Neural cell (in vitro differentiated cells): ENCODE measurements at regions not wholly inside any gene's neighbourhood (a gene's known extent, or its start where the extent isn't known, plus 50 kb on each side); places are given as distances from the start of the nearest gene placed in this dataset.

Source experiments
- H2AFZ ChIP-seq: fragments of 200-600, 300-800 bp; sonication (generic), shearing (Covaris generic); 2 replicates; pipeline ENCODE4 v1.6.0; 2014; ENCODE audit warnings: low read depth, mild to moderate bottlenecking, antibody characterized with exemption, low read length, moderate library complexity
- H3F3A ChIP-seq: fragments of 200-600 bp; shearing (Covaris generic); 2 replicates; pipeline ENCODE4 v1.6.1; 2016; ENCODE audit warnings: mild to moderate bottlenecking, moderate library complexity, mixed read lengths, antibody characterized with exemption, low read length; ENCODE audit not compliant: insufficient read depth, poor library complexity, severe bottlenecking
- H3K27ac ChIP-seq: fragments of 200-600, 300-800 bp; sonication (generic), shearing (Covaris generic); 2 replicates; pipeline ENCODE4 v1.5.1; 2014; ENCODE audit warnings: mild to moderate bottlenecking, low read length, moderate library complexity
- H3K27me3 ChIP-seq: fragments of 300-800, 200-600 bp; sonication (generic), shearing (Covaris generic); 2 replicates; pipeline ENCODE4 v1.6.0; 2014; ENCODE audit warnings: mild to moderate bottlenecking, low read depth, low read length, moderate library complexity; ENCODE audit not compliant: insufficient read depth
- H3K36me3 ChIP-seq: fragments of 300-800, 200-600 bp; sonication (generic), shearing (Covaris generic); 2 replicates; pipeline ENCODE4 v1.5.1; 2014; ENCODE audit warnings: mild to moderate bottlenecking, antibody characterized with exemption, low read length, moderate library complexity; ENCODE audit not compliant: insufficient read depth
- H3K4me2 ChIP-seq: fragments of 300-800, 200-600 bp; sonication (generic), shearing (Covaris generic); 2 replicates; pipeline ENCODE4 v1.6.0; 2014; ENCODE audit warnings: mild to moderate bottlenecking, low read length
- H3K4me3 ChIP-seq: fragments of 300-800, 200-600 bp; sonication (generic), shearing (Covaris generic); 2 replicates; pipeline ENCODE4 v1.5.1; 2014; ENCODE audit warnings: mild to moderate bottlenecking, low read length, moderate library complexity
- H3K79me2 ChIP-seq: fragments of 200-600 bp; shearing (Covaris generic); replicated peaks from 2 replicates; pipeline ENCODE4 v1.6.0; 2014; ENCODE audit warnings: mild to moderate bottlenecking, low read length, moderate library complexity; ENCODE audit not compliant: insufficient read depth
- H3K9ac ChIP-seq: fragments of 300-800, 200-600 bp; sonication (generic), shearing (Covaris generic); 2 replicates; pipeline ENCODE4 v1.6.1; 2016; ENCODE audit warnings: mild to moderate bottlenecking, low read length, mixed read lengths
- H3K9me2 ChIP-seq: fragments of 200-600 bp; shearing (Covaris generic); 2 replicates; pipeline ENCODE4 v1.6.1; 2016; ENCODE audit warnings: mild to moderate bottlenecking, low read length, mixed read lengths; ENCODE audit not compliant: insufficient read depth
- H3K9me3 ChIP-seq: fragments of 200-600, 300-800 bp; sonication (generic), shearing (Covaris generic); 2 replicates; pipeline ENCODE4 v1.6.1; 2016; ENCODE audit warnings: mild to moderate bottlenecking, mixed run types, low read length, moderate library complexity, mixed read lengths
- H4K20me1 ChIP-seq: fragments of 200-600 bp; shearing (Covaris generic); 2 replicates; pipeline ENCODE4 v1.6.1; 2016; ENCODE audit warnings: mild to moderate bottlenecking, mixed run types; ENCODE audit not compliant: insufficient read depth
- CTCF ChIP-seq: fragments of 450-650 bp; IDR thresholded peaks from 2 replicates; pipeline ENCODE4 v1.5.1; 2014; ENCODE audit warnings: antibody characterized with exemption, mild to moderate bottlenecking, moderate library complexity; ENCODE audit not compliant: poor library complexity, severe bottlenecking
- EP300 ChIP-seq: fragments of 450-650 bp; conservative IDR thresholded peaks from 2 replicates; pipeline ENCODE4 v1.6.1; 2014; ENCODE audit warnings: antibody characterized with exemption, mild to moderate bottlenecking, moderate library complexity; ENCODE audit not compliant: poor library complexity, severe bottlenecking
- EZH2 ChIP-seq: fragments of 200-600, 300-800 bp; shearing (Covaris generic), sonication (generic); IDR thresholded peaks from 2 replicates; pipeline ENCODE4 v1.6.1; 2014; ENCODE audit warnings: antibody characterized with exemption, low read length, borderline replicate concordance, mild to moderate bottlenecking; ENCODE audit not compliant: insufficient read depth, poor library complexity, severe bottlenecking
- MXI1 ChIP-seq: fragments of 450-650 bp; conservative IDR thresholded peaks from 2 replicates; pipeline ENCODE4 v1.6.1; 2014; ENCODE audit warnings: antibody characterized with exemption, mild to moderate bottlenecking; ENCODE audit not compliant: poor library complexity, severe bottlenecking
- POLR2AphosphoS5 ChIP-seq: IDR thresholded peaks from 2 replicates; pipeline ENCODE4 v1.6.1; 2012
- RAD21 ChIP-seq: fragments of 450-650 bp; conservative IDR thresholded peaks from 2 replicates; pipeline ENCODE4 v1.6.1; 2014; ENCODE audit warnings: antibody characterized with exemption, mild to moderate bottlenecking, moderate library complexity
- REST ChIP-seq: IDR thresholded peaks from 2 replicates; pipeline ENCODE4 v1.6.1; 2012; ENCODE audit warnings: borderline replicate concordance
- SMC3 ChIP-seq: fragments of 450-650 bp; conservative IDR thresholded peaks from 2 replicates; pipeline ENCODE4 v1.6.1; 2014; ENCODE audit warnings: antibody characterized with exemption, mild to moderate bottlenecking, moderate library complexity; ENCODE audit not compliant: poor library complexity
- TAF1 ChIP-seq: IDR thresholded peaks from 2 replicates; pipeline ENCODE4 v1.6.1; 2012; ENCODE audit warnings: low read depth

DNA sequence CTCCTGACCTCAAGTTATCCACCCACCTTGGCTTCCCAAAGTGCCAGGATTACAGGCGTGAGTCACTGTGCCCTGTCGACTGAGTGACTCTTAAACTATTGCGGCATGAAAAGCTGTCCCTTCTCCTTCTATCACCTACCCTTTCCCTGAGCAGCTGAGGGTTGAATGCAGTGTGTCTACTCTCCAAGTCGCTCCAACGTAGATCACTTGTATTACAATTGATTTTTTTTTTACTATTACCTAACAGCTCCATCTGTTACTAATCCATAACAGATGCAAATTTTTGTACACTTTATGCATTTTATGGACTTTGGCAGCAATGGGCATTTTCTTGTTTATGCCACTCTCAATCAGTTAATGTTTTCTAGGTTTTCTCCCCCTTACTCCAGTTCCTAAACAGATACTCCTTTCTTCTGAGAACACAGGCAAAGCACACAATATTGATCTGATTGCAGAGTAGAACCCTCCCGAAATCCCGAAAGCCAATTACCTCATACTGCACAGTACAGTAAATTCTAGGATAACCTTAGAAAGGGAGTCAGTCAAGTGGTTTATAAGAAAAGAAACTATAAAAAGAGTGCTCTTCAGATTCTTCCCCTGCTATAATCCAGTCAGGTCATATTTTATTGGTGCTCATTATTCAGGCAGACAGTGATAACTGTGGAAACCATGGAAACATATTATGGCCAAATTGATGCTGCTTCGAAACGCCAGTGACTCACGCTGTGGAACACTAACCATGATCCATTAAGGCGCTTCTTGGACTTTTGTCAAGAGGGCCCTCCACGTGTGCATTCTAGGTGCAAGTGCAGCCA lies 273.0 kb downstream of the ADGB start:
- peak overlapping the region; percentile 29 for H3K4me3 ChIP-seq
- no peak overlapping the region for H2AFZ ChIP-seq
- peak overlapping the region; percentile 0 for H3K4me2 ChIP-seq
- no peaks in the 10 kb centered on the region for H3K9me2 ChIP-seq
- H3K27me3 ChIP-seq: no peaks in the 10 kb centered on the region
- H3F3A ChIP-seq: no peaks in the 10 kb centered on the region
- H4K20me1 ChIP-seq: no peaks in the 10 kb centered on the region
- no peak overlapping the region for H3K9ac ChIP-seq
- no peaks in the 10 kb centered on the region for H3K9me3 ChIP-seq
- no peaks in the 10 kb centered on the region for H3K36me3 ChIP-seq
- H3K79me2 ChIP-seq: no peaks in the 10 kb centered on the region
- TF ChIP-seq RAD21: peak; percentile 16
- TF ChIP-seq EZH2: no peak
- TF ChIP-seq TAF1: no peak
- TF ChIP-seq POLR2AphosphoS5: peak; percentile 58
- no peak for TF ChIP-seq CTCF
- TF ChIP-seq MXI1: no peak
- peak; percentile 32 for TF ChIP-seq REST
- TF ChIP-seq SMC3: no peak
- peak; percentile 36 for TF ChIP-seq EP300
- H3K27ac ChIP-seq: peak overlapping the region; percentile 73

DNA sequence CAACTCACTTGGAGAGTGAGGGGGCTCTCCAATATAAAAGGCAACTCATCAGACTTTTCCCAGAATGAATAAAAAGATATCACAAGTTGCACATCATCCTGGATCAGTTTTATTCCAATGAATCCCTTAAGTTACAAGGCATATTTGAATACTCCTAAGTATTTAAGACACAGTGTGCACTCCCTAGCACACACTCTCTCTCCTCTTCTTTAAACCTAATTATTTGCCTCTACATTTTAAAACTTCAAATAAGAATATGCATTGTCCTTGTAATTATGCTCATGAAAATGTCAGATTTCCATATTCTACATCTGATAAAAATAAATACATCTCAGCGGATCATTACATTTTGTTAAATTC lies 273.6 kb downstream of the ADGB start:
- Histone ChIP-seq H3F3A (no peaks in the 10 kb centered on the region), H4K20me1 (no peaks in the 10 kb centered on the region), H3K27ac (peak overlapping the region; percentile 73), H3K9me2 (no peaks in the 10 kb centered on the region), H3K9me3 (no peaks in the 10 kb centered on the region), H2AFZ (no peak overlapping the region), H3K4me2 (no peak overlapping the region), H3K27me3 (no peaks in the 10 kb centered on the region), H3K36me3 (no peaks in the 10 kb centered on the region), H3K79me2 (no peaks in the 10 kb centered on the region), H3K4me3 (peak overlapping the region; percentile 29), H3K9ac (no peak overlapping the region)
- TF ChIP-seq SMC3 (no peak), MXI1 (no peak), EP300 (no peak), RAD21 (no peak), REST (no peak), POLR2AphosphoS5 (no peak), CTCF (no peak), EZH2 (no peak), TAF1 (no peak)
